Ectodermal cell (in vitro differentiated cells): ENCODE measurements at regions not wholly inside any gene's neighbourhood (a gene's known extent, or its start where the extent isn't known, plus 50 kb on each side); places are given as distances from the start of the nearest gene placed in this dataset.

Source experiments
- H3K27ac ChIP-seq: 2 replicates; pipeline ENCODE4 v1.7.0; 2013; ENCODE audit warnings: mild to moderate bottlenecking, low read depth, low read length; ENCODE audit not compliant: insufficient read depth, poor library complexity, severe bottlenecking
- H3K27me3 ChIP-seq: 2 replicates; pipeline ENCODE4 v1.7.0; 2013; ENCODE audit warnings: mild to moderate bottlenecking, low read length; ENCODE audit not compliant: insufficient read depth, control insufficient read depth, poor library complexity, severe bottlenecking
- H3K36me3 ChIP-seq: one replicate; pipeline ENCODE4 v1.7.0; 2013; ENCODE audit warnings: low read length; ENCODE audit not compliant: control insufficient read depth, insufficient read depth
- H3K4me1 ChIP-seq: one replicate; pipeline ENCODE4 v1.7.0; 2013; ENCODE audit warnings: low read length; ENCODE audit not compliant: control insufficient read depth, insufficient read depth
- H3K4me3 ChIP-seq: 2 replicates; pipeline ENCODE4 v1.7.0; 2013; ENCODE audit warnings: low read depth, low read length, control low read depth; ENCODE audit not compliant: insufficient read depth
- H3K9me3 ChIP-seq: 2 replicates; pipeline ENCODE4 v1.7.0; 2013; ENCODE audit warnings: mild to moderate bottlenecking, low read length, moderate library complexity; ENCODE audit not compliant: control insufficient read depth
- WGBS, 2 experiments: methylation state at CpG; one replicate each; pipeline ENCODE4 v1.1.7; 2013; ENCODE audit warnings: missing lambda C conversion rate in 2 of 2; 5-methylcytosine and 5-hydroxymethylcytosine counted together

- 60 to 84% methylated on average over 1 to 2 of the region's 2 CpGs for WGBS, 2 experiments
- Histone ChIP-seq H3K36me3 (no peaks in the 10 kb centered on the region), H3K27me3 (no peaks in the 10 kb centered on the region), H3K9me3 (no peaks in the 10 kb centered on the region), H3K4me3 (no peak overlapping the region), H3K4me1 (peaks cover 22% of the 10 kb centered on the region), H3K27ac (peak overlapping the region; percentile 79)
These were observed 719.6 kb upstream of the NR2F2 start for GRCh38 chr15:95610945-95611344.

- Histone ChIP-seq H3K27me3 (no peaks in the 10 kb centered on the region), H3K36me3 (no peaks in the 10 kb centered on the region), H3K9me3 (no peaks in the 10 kb centered on the region), H3K4me1 (peaks cover 9% of the 10 kb centered on the region), H3K4me3 (no peak overlapping the region), H3K27ac (no peak overlapping the region)
- WGBS, 2 experiments: 84 to 87% methylated on average over 2 to 3 of the region's 3 CpGs
These were observed 715.1 kb upstream of the NR2F2 start for GRCh38 chr15:95615436-95615835.

- 92 to 94% methylated on average over 2 of the region's 2 CpGs for WGBS, 2 experiments
- Histone ChIP-seq H3K27ac (no peak overlapping the region), H3K27me3 (no peaks in the 10 kb centered on the region), H3K9me3 (no peaks in the 10 kb centered on the region), H3K4me1 (peaks cover under 1% of the 10 kb centered on the region), H3K4me3 (no peak overlapping the region), H3K36me3 (no peaks in the 10 kb centered on the region)
These were observed 714.2 kb upstream of the NR2F2 start for GRCh38 chr15:95616306-95616705.

- WGBS, 2 experiments: 100% methylated on average over 1 of the region's 1 CpG
- peaks cover 2% of the 10 kb centered on the region for H3K9me3 ChIP-seq
- no peaks in the 10 kb centered on the region for H3K27me3 ChIP-seq
- no peaks in the 10 kb centered on the region for H3K36me3 ChIP-seq
- H3K4me1 ChIP-seq: peaks cover 6% of the 10 kb centered on the region
- H3K27ac ChIP-seq: no peak overlapping the region
- no peak overlapping the region for H3K4me3 ChIP-seq
These were observed 709.4 kb upstream of the NR2F2 start for GRCh38 chr15:95620934-95621579.

GRCh38 chr15:95622843-95623242 lies 707.7 kb upstream of the NR2F2 start:
- H3K27me3 ChIP-seq: no peaks in the 10 kb centered on the region
- H3K27ac ChIP-seq: no peak overlapping the region
- no peaks in the 10 kb centered on the region for H3K36me3 ChIP-seq
- H3K4me1 ChIP-seq: peaks cover 22% of the 10 kb centered on the region
- peaks cover 2% of the 10 kb centered on the region for H3K9me3 ChIP-seq
- H3K4me3 ChIP-seq: no peak overlapping the region

- no peak overlapping the region for H3K4me3 ChIP-seq
- 92 to 93% methylated on average over 1 of the region's 1 CpG for WGBS, 2 experiments
- no peak overlapping the region for H3K27ac ChIP-seq
- H3K36me3 ChIP-seq: no peaks in the 10 kb centered on the region
- H3K9me3 ChIP-seq: peaks cover 2% of the 10 kb centered on the region
- H3K27me3 ChIP-seq: no peaks in the 10 kb centered on the region
- H3K4me1 ChIP-seq: peaks cover 22% of the 10 kb centered on the region
These were observed 706.4 kb upstream of the NR2F2 start for GRCh38 chr15:95624100-95624499.

GRCh38 chr15:95624616-95625361 lies 705.7 kb upstream of the NR2F2 start:
- no peaks in the 10 kb centered on the region for H3K27me3 ChIP-seq
- H3K9me3 ChIP-seq: peaks cover 2% of the 10 kb centered on the region
- no peaks in the 10 kb centered on the region for H3K36me3 ChIP-seq
- H3K4me1 ChIP-seq: peaks cover 22% of the 10 kb centered on the region
- WGBS, 2 experiments: 78 to 81% methylated on average over 6 of the region's 6 CpGs
- no peak overlapping the region for H3K4me3 ChIP-seq
- no peak overlapping the region for H3K27ac ChIP-seq

GRCh38 chr15:95626501-95627361 lies 703.8 kb upstream of the NR2F2 start:
- Histone ChIP-seq H3K36me3 (no peaks in the 10 kb centered on the region), H3K4me3 (no peak overlapping the region), H3K9me3 (peaks cover 2% of the 10 kb centered on the region), H3K27ac (peak overlapping the region; percentile 58), H3K4me1 (peaks cover 22% of the 10 kb centered on the region), H3K27me3 (no peaks in the 10 kb centered on the region)
- WGBS, 2 experiments: 56 to 57% methylated on average over 15 of the region's 15 CpGs

GRCh38 chr15:95629503-95630168 lies 700.9 kb upstream of the NR2F2 start:
- no peaks in the 10 kb centered on the region for H3K27me3 ChIP-seq
- H3K9me3 ChIP-seq: no peaks in the 10 kb centered on the region
- H3K4me1 ChIP-seq: peaks cover 22% of the 10 kb centered on the region
- no peaks in the 10 kb centered on the region for H3K36me3 ChIP-seq
- 90 to 97% methylated on average over 4 of the region's 5 CpGs for WGBS, 2 experiments
- H3K27ac ChIP-seq: no peak overlapping the region
- H3K4me3 ChIP-seq: no peak overlapping the region
